ENCODE measurements at regions not wholly inside any gene's neighbourhood (a gene's known extent, or its start where the extent isn't known, plus 50 kb on each side); places are given as distances from the start of the nearest gene placed in this dataset.

DNA sequence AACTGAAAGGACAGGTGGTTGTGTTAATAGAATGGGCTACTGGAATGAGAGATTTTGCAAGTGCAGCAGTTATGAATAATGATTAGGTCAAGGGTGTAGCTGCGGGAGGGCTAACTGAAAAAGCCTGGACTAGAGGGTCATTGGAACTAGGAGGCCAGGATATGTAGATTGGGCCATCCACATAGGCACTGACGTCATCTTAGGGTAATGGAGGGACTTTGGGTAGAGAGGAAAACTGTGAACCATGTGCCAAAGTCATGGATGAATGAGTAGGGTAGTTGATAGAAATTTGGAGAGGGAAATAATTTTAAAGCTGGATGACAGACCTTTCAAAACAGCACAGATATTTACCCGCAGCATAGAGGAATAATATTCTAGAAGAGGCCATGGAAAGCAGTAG, 123.6 kb upstream of the SLITRK2 start:
- Histone ChIP-seq H3K27me3 (ENCODE audit: insufficient read depth, low read length, poor library complexity) (no peaks in the 10 kb centered on the region), H3K9me3 (ENCODE audit: insufficient read depth, low read length, severe bottlenecking) (no peaks in the 10 kb centered on the region), H3K4me3 (ENCODE audit: low read depth in 1 of 2, low read length in 2 of 2) (no peak overlapping the region), H4K20me1 (ENCODE audit: insufficient read depth, low read length) (no peaks in the 10 kb centered on the region), H3K79me2 (ENCODE audit: insufficient read depth, low read length) (no peaks in the 10 kb centered on the region), H2AFZ (ENCODE audit: low read depth, low read length) (no peak overlapping the region), H3K36me3 (ENCODE audit: insufficient read depth, low read length) (no peaks in the 10 kb centered on the region), H3K9ac (ENCODE audit: low read depth, low read length) (no peak overlapping the region), H3K4me2 (ENCODE audit: insufficient read depth, low read length) (no peak overlapping the region), H3K4me1 (ENCODE audit: insufficient read depth, low read length) (no peaks in the 10 kb centered on the region), H3K27ac (ENCODE audit: low read length) (no peak overlapping the region)
- DNase-seq: no peak
- ATAC-seq (ENCODE audit: insufficient read depth, low read depth): no peak
- TF ChIP-seq, protein P1, sequence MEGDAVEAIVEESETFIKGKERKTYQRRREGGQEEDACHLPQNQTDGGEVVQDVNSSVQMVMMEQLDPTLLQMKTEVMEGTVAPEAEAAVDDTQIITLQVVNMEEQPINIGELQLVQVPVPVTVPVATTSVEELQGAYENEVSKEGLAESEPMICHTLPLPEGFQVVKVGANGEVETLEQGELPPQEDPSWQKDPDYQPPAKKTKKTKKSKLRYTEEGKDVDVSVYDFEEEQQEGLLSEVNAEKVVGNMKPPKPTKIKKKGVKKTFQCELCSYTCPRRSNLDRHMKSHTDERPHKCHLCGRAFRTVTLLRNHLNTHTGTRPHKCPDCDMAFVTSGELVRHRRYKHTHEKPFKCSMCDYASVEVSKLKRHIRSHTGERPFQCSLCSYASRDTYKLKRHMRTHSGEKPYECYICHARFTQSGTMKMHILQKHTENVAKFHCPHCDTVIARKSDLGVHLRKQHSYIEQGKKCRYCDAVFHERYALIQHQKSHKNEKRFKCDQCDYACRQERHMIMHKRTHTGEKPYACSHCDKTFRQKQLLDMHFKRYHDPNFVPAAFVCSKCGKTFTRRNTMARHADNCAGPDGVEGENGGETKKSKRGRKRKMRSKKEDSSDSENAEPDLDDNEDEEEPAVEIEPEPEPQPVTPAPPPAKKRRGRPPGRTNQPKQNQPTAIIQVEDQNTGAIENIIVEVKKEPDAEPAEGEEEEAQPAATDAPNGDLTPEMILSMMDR (IDR thresholded peaks at IDR 0.05; ENCODE audit: borderline replicate concordance, extremely low read depth, low read length, poor library complexity, severe bottlenecking): no peak
- no peak for TF ChIP-seq EZH2 (IDR thresholded peaks at IDR 0.05; ENCODE audit: borderline replicate concordance, low read depth, low read length, severe bottlenecking)

DNA sequence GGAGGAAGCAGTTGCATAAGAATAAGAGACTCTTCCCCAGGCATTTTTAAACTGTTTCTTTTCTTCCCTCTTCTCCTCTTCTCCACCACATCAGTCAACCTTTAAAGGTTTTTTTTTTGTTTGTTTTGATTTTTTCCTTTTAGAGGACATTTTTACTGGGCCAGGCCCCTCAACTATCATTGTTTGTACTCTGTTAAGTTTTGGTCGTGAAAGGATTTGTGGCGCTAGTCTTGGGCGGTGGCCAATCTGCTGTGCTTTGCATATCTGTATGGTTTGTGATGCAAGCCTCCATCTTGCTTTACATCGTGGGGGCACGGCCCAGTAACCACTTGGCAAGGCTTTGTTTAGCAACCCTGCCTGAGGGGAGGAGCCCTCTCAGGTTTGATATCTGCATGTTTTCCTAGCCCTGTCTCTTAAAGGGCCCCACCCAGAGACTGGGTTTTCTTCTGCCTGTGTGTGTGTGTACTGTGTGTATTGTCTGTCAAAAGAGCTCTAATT, 101.9 kb upstream of the SLITRK2 start:
- H2AFZ ChIP-seq (ENCODE audit: low read depth, low read length): no peak overlapping the region
- no peaks in the 10 kb centered on the region for H3K9me3 ChIP-seq (ENCODE audit: insufficient read depth, low read length, severe bottlenecking)
- H3K4me2 ChIP-seq (ENCODE audit: insufficient read depth, low read length): no peak overlapping the region
- H3K9ac ChIP-seq (ENCODE audit: low read depth, low read length): no peak overlapping the region
- H3K27ac ChIP-seq (ENCODE audit: low read length): no peak overlapping the region
- no peak overlapping the region for H3K4me3 ChIP-seq (ENCODE audit: low read depth in 1 of 2, low read length in 2 of 2)
- H3K36me3 ChIP-seq (ENCODE audit: insufficient read depth, low read length): no peaks in the 10 kb centered on the region
- no peak for TF ChIP-seq EZH2 (IDR thresholded peaks at IDR 0.05; ENCODE audit: borderline replicate concordance, low read depth, low read length, severe bottlenecking)
- TF ChIP-seq, protein P1 (IDR thresholded peaks at IDR 0.05; ENCODE audit: borderline replicate concordance, extremely low read depth, low read length, poor library complexity, severe bottlenecking): no peak
- no peaks in the 10 kb centered on the region for H3K79me2 ChIP-seq (ENCODE audit: insufficient read depth, low read length)
- H3K4me1 ChIP-seq (ENCODE audit: insufficient read depth, low read length): no peaks in the 10 kb centered on the region
- no peak for ATAC-seq (ENCODE audit: insufficient read depth, low read depth)
- no peaks in the 10 kb centered on the region for H4K20me1 ChIP-seq (ENCODE audit: insufficient read depth, low read length)
- H3K27me3 ChIP-seq (ENCODE audit: insufficient read depth, low read length, poor library complexity): no peaks in the 10 kb centered on the region
- no peak for DNase-seq

DNA sequence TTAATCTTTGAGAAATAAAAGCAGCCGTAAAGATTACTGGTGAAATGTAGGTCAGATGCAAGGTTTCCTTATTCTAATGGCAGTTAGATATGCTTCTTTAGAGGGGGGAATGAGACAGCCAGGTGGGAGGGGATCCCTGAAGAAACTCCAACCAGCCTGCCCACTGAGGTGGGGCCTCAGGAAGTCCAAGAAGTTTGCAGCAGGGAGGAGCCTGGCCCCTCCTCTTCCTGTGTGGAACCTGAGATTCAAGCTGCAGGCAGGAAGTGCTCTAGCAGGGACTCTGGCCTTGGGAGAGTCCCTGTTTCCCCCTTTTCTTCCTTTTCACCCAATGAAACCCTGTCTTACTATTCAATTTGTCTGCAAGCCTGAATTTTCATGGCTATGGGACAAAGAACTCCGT, 101.4 kb upstream of the SLITRK2 start:
- Histone ChIP-seq H4K20me1 (ENCODE audit: insufficient read depth, low read length) (no peaks in the 10 kb centered on the region), H3K4me3 (ENCODE audit: low read depth in 1 of 2, low read length in 2 of 2) (no peak overlapping the region), H2AFZ (ENCODE audit: low read depth, low read length) (no peak overlapping the region), H3K9ac (ENCODE audit: low read depth, low read length) (no peak overlapping the region), H3K4me1 (ENCODE audit: insufficient read depth, low read length) (no peaks in the 10 kb centered on the region), H3K4me2 (ENCODE audit: insufficient read depth, low read length) (no peak overlapping the region), H3K79me2 (ENCODE audit: insufficient read depth, low read length) (no peaks in the 10 kb centered on the region), H3K9me3 (ENCODE audit: insufficient read depth, low read length, severe bottlenecking) (no peaks in the 10 kb centered on the region), H3K27ac (ENCODE audit: low read length) (no peak overlapping the region), H3K36me3 (ENCODE audit: insufficient read depth, low read length) (no peaks in the 10 kb centered on the region), H3K27me3 (ENCODE audit: insufficient read depth, low read length, poor library complexity) (no peaks in the 10 kb centered on the region)
- TF ChIP-seq EZH2 (IDR thresholded peaks at IDR 0.05; ENCODE audit: borderline replicate concordance, low read depth, low read length, severe bottlenecking): no peak
- TF ChIP-seq, protein P1 (IDR thresholded peaks at IDR 0.05; ENCODE audit: borderline replicate concordance, extremely low read depth, low read length, poor library complexity, severe bottlenecking): no peak
- no peak for ATAC-seq (ENCODE audit: insufficient read depth, low read depth)
- no peak for DNase-seq

DNA sequence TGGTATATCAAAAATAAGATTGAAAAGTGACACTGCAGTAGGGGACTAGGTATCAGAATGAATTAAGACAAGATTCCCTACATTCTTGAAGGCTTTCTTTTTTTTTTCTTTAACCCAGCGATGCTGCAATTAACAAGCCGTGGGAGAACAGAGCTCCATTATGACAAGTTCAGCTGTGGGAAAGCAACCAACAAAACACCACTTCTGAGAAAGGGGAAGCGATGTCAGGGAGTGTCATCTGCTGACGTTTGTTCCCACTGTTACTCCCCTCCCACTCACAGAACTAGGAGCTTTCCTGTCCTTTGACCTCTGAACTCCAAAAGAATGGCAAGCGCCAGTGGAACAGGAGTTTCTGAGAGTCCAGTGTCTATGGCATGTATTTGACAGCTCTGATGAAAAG, 90.2 kb upstream of the SLITRK2 start:
- DNase-seq: no peak
- ATAC-seq (ENCODE audit: insufficient read depth, low read depth): no peak
- no peak overlapping the region for H3K4me2 ChIP-seq (ENCODE audit: insufficient read depth, low read length)
- H3K9ac ChIP-seq (ENCODE audit: low read depth, low read length): no peak overlapping the region
- H3K4me3 ChIP-seq (ENCODE audit: low read depth in 1 of 2, low read length in 2 of 2): no peak overlapping the region
- H3K4me1 ChIP-seq (ENCODE audit: insufficient read depth, low read length): no peaks in the 10 kb centered on the region
- TF ChIP-seq EZH2 (IDR thresholded peaks at IDR 0.05; ENCODE audit: borderline replicate concordance, low read depth, low read length, severe bottlenecking): no peak
- TF ChIP-seq, protein P1 (IDR thresholded peaks at IDR 0.05; ENCODE audit: borderline replicate concordance, extremely low read depth, low read length, poor library complexity, severe bottlenecking): no peak
- no peak overlapping the region for H2AFZ ChIP-seq (ENCODE audit: low read depth, low read length)
- H3K27me3 ChIP-seq (ENCODE audit: insufficient read depth, low read length, poor library complexity): no peaks in the 10 kb centered on the region
- H3K27ac ChIP-seq (ENCODE audit: low read length): no peak overlapping the region
- H3K9me3 ChIP-seq (ENCODE audit: insufficient read depth, low read length, severe bottlenecking): no peaks in the 10 kb centered on the region
- H4K20me1 ChIP-seq (ENCODE audit: insufficient read depth, low read length): no peaks in the 10 kb centered on the region
- no peaks in the 10 kb centered on the region for H3K79me2 ChIP-seq (ENCODE audit: insufficient read depth, low read length)
- H3K36me3 ChIP-seq (ENCODE audit: insufficient read depth, low read length): no peaks in the 10 kb centered on the region

All from DND-41 (cell line).